Panc1 (cell line): ENCODE measurements at regions not wholly inside any gene's neighbourhood (a gene's known extent, or its start where the extent isn't known, plus 50 kb on each side); places are given as distances from the start of the nearest gene placed in this dataset.

Experiments used
- POLR2AphosphoS5 ChIP-seq: IDR thresholded peaks from 2 replicates; pipeline ENCODE4 v1.6.1; 2012; ENCODE audit warnings: mild to moderate bottlenecking, low read depth, low read length, moderate library complexity
- REST ChIP-seq, 2 experiments: IDR thresholded peaks; 2 replicates each; pipeline ENCODE4 v1.6.1; 2011 to 2012; ENCODE audit warnings: low read depth in 2 of 2, control low read depth in 1 of 2, low read length in 1 of 2, mild to moderate bottlenecking in 1 of 2, moderate library complexity in 1 of 2; ENCODE audit not compliant: insufficient read depth in 1 of 2
- SIN3A ChIP-seq: IDR thresholded peaks from 2 replicates; pipeline ENCODE4 v1.6.1; 2012; ENCODE audit warnings: low read depth, mild to moderate bottlenecking, low read length, moderate library complexity, borderline replicate concordance; ENCODE audit not compliant: insufficient read depth
- TCF7L2 ChIP-seq: IDR thresholded peaks from 2 replicates; pipeline ENCODE4 v1.6.1; 2011; ENCODE audit warnings: mild to moderate bottlenecking, low read depth, low read length, inconsistent platforms
- TF ChIP-seq, protein P1 (sequence below): fragments of 450-650 bp; IDR thresholded peaks from 2 replicates; pipeline ENCODE4 v1.5.1; 2017; ENCODE audit warnings: mild to moderate bottlenecking

DNA sequence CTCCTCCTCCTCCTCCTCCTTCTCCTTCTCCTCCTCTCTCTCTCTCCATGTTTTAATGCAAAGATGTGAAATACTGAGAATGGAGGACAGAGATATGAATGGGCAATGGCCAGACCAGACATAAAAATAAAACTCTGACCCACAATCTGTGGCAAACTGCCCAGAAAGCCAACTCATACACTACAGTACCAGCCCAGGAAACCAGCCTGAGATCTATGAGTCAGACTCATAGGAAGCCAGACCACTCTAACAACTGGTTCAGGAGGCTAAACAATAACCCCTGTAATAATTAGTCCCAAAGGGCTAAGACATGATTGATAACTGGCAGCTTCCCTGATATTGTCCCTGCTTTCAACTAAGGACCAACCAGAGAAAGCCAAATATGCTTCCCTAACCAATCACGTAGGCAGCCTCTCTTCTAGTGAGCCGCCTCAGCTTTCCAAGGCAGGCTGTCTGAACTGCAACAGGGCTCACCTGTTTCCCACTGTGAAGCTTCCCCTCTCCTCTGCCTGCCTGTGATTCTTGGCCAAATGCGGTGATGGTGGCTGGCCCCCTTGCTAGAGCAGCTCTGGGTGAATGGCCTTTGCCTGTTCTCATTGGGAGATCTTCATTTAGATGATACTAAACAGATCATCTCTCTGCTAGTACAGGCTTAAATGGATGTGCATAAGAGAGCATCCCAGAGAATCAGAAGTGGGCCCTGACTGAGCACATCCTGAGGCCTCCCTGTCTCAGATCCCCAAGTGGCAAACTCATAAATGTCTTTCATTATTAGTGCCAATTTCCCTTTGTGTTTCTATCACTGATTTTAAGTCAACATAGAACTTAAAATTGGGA lies 817.6 kb downstream of the TNS3 start:
- TF ChIP-seq, protein P1, sequence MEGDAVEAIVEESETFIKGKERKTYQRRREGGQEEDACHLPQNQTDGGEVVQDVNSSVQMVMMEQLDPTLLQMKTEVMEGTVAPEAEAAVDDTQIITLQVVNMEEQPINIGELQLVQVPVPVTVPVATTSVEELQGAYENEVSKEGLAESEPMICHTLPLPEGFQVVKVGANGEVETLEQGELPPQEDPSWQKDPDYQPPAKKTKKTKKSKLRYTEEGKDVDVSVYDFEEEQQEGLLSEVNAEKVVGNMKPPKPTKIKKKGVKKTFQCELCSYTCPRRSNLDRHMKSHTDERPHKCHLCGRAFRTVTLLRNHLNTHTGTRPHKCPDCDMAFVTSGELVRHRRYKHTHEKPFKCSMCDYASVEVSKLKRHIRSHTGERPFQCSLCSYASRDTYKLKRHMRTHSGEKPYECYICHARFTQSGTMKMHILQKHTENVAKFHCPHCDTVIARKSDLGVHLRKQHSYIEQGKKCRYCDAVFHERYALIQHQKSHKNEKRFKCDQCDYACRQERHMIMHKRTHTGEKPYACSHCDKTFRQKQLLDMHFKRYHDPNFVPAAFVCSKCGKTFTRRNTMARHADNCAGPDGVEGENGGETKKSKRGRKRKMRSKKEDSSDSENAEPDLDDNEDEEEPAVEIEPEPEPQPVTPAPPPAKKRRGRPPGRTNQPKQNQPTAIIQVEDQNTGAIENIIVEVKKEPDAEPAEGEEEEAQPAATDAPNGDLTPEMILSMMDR = no peak
- TF ChIP-seq SIN3A (no peak), TCF7L2 (no peak), POLR2AphosphoS5 (no peak; the same call in 1 of the 2 replicates), REST (IDR thresholded peaks at IDR 0.05; ENCODE audit: insufficient read depth in 1 of 2, low read depth in 2 of 2, low read length in 1 of 2) (no peak)
